DND-41 (cell line): ENCODE measurements at regions not wholly inside any gene's neighbourhood (a gene's known extent, or its start where the extent isn't known, plus 50 kb on each side); places are given as distances from the start of the nearest gene placed in this dataset.

Experiments
- ATAC-seq: fragments of 200-7000 bp; cut with Tn5 transposase; 3 replicates; pipeline ENCODE4 v1.9.1; 2021; ENCODE audit warnings: low read depth; ENCODE audit not compliant: insufficient read depth
- DNase-seq: peaks from one replicate; pipeline ENCODE4 v3.0.0-alpha.2; 2020
- H2AFZ ChIP-seq: 2 replicates; pipeline ENCODE4 v1.6.0; 2012; ENCODE audit warnings: low read depth, low read length
- H3K27ac ChIP-seq: 2 replicates; pipeline ENCODE4 v1.5.1; 2012; ENCODE audit warnings: low read length, inconsistent platforms
- H3K27me3 ChIP-seq: fragments of 200-600 bp; sonication (generic); 2 replicates; pipeline ENCODE4 v1.6.0; 2012; ENCODE audit warnings: low read length, mild to moderate bottlenecking, inconsistent platforms; ENCODE audit not compliant: insufficient read depth, poor library complexity
- H3K36me3 ChIP-seq: 2 replicates; pipeline ENCODE4 v1.5.1; 2012; ENCODE audit warnings: low read length, inconsistent platforms; ENCODE audit not compliant: insufficient read depth
- H3K4me1 ChIP-seq: 2 replicates; pipeline ENCODE4 v1.5.1; 2012; ENCODE audit warnings: mild to moderate bottlenecking, low read length; ENCODE audit not compliant: insufficient read depth
- H3K4me2 ChIP-seq: 2 replicates; pipeline ENCODE4 v1.6.0; 2012; ENCODE audit warnings: mild to moderate bottlenecking, moderate library complexity, low read length, inconsistent platforms; ENCODE audit not compliant: insufficient read depth
- H3K4me3 ChIP-seq, 2 experiments: fragments of 200-600 bp in 1 of 2; shearing (Covaris generic) in 1 of 2; 2 replicates each; pipeline ENCODE4 v1.5.1; 2012 to 2016; ENCODE audit warnings: inconsistent platforms in 2 of 2, low read length in 2 of 2, mild to moderate bottlenecking in 2 of 2, low read depth in 1 of 2, moderate library complexity in 1 of 2
- H3K79me2 ChIP-seq: 2 replicates; pipeline ENCODE4 v1.6.0; 2012; ENCODE audit warnings: low read length, inconsistent platforms; ENCODE audit not compliant: insufficient read depth
- H3K9ac ChIP-seq: 2 replicates; pipeline ENCODE4 v1.6.0; 2012; ENCODE audit warnings: low read depth, mild to moderate bottlenecking, inconsistent platforms, low read length, moderate library complexity
- H3K9me3 ChIP-seq: 2 replicates; pipeline ENCODE4 v1.5.1; 2012; ENCODE audit warnings: low read length, moderate library complexity, mild to moderate bottlenecking, inconsistent platforms; ENCODE audit not compliant: insufficient read depth, severe bottlenecking
- H4K20me1 ChIP-seq: 2 replicates; pipeline ENCODE4 v1.6.0; 2012; ENCODE audit warnings: low read length; ENCODE audit not compliant: insufficient read depth
- EZH2 ChIP-seq: IDR thresholded peaks from 3 replicates; pipeline ENCODE4 v1.6.1; 2012; ENCODE audit warnings: borderline replicate concordance, low read depth, mild to moderate bottlenecking, moderate library complexity, low read length, inconsistent platforms; ENCODE audit not compliant: severe bottlenecking
- TF ChIP-seq, protein P1 (sequence below): IDR thresholded peaks from 2 replicates; pipeline ENCODE4 v1.5.1; 2012; ENCODE audit warnings: borderline replicate concordance, low read length, moderate library complexity, mild to moderate bottlenecking; ENCODE audit not compliant: poor library complexity, severe bottlenecking; ENCODE audit errors: extremely low read depth

DNA sequence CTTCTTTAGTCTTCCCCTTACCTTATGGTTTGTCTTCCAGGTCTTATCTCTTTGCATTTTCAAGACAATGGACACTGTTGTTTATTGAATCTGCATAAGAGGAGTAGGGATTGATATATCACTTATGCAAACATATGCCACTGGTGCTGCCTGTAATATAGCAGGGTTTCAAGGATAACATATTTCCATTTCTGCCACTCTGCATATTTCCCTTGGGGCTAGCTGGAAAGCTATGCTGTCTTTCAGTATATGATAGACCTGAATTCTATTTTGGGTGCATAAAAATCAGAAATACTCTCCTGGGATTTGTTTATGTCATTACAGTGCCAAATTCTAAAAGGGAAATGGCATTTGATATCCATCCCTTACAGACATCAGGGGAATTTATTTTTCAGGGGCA, 400.2 kb downstream of the TLR4 start:
- no peak for TF ChIP-seq EZH2
- TF ChIP-seq, protein P1, sequence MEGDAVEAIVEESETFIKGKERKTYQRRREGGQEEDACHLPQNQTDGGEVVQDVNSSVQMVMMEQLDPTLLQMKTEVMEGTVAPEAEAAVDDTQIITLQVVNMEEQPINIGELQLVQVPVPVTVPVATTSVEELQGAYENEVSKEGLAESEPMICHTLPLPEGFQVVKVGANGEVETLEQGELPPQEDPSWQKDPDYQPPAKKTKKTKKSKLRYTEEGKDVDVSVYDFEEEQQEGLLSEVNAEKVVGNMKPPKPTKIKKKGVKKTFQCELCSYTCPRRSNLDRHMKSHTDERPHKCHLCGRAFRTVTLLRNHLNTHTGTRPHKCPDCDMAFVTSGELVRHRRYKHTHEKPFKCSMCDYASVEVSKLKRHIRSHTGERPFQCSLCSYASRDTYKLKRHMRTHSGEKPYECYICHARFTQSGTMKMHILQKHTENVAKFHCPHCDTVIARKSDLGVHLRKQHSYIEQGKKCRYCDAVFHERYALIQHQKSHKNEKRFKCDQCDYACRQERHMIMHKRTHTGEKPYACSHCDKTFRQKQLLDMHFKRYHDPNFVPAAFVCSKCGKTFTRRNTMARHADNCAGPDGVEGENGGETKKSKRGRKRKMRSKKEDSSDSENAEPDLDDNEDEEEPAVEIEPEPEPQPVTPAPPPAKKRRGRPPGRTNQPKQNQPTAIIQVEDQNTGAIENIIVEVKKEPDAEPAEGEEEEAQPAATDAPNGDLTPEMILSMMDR, result no peak

DNA sequence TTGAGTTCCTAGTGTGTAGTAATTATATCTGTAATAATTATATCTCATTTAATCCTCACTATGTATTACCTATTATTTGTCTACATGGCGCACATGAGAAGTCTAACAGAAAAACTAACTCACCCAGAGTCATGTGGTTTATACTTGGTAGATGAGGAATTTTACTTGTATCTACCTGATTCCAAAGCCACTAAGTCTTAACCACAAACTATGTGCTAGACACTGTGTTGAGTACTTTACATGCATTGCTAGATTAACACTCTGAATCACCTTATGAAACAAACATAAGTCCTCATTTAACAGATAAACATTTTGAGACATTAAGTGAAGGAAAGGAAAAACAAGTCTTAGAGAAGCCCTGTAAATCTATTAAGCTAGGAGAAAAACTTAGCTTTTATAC, 404.8 kb downstream of the TLR4 start:
- no peaks in the 10 kb centered on the region for H3K27me3 ChIP-seq
- H3K79me2 ChIP-seq, result no peaks in the 10 kb centered on the region
- no peaks in the 10 kb centered on the region for H3K4me1 ChIP-seq
- DNase-seq (no peak), ATAC-seq (no peak)
- no peak overlapping the region for H3K9ac ChIP-seq
- no peak for TF ChIP-seq EZH2
- TF ChIP-seq, protein P1, result no peak
- no peak overlapping the region for H3K27ac ChIP-seq
- H3K4me2 ChIP-seq, result no peak overlapping the region
- H2AFZ ChIP-seq, result no peak overlapping the region
- no peak overlapping the region for H3K4me3 ChIP-seq
- H3K9me3 ChIP-seq, result no peaks in the 10 kb centered on the region
- H3K36me3 ChIP-seq, result no peaks in the 10 kb centered on the region
- no peaks in the 10 kb centered on the region for H4K20me1 ChIP-seq

More for the DNA sequence above, 400.2 kb downstream of the TLR4 start:
- no peak overlapping the region for H3K4me3 ChIP-seq
- H3K4me2 ChIP-seq, result no peak overlapping the region
- no peak overlapping the region for H3K27ac ChIP-seq
- H4K20me1 ChIP-seq, result no peaks in the 10 kb centered on the region
- no peaks in the 10 kb centered on the region for H3K27me3 ChIP-seq
- no peak overlapping the region for H2AFZ ChIP-seq
- DNase-seq, result no peak
- no peaks in the 10 kb centered on the region for H3K4me1 ChIP-seq
- no peak for ATAC-seq
- H3K79me2 ChIP-seq, result no peaks in the 10 kb centered on the region
- no peak overlapping the region for H3K9ac ChIP-seq
- H3K36me3 ChIP-seq, result no peaks in the 10 kb centered on the region
- H3K9me3 ChIP-seq, result no peaks in the 10 kb centered on the region

DNA sequence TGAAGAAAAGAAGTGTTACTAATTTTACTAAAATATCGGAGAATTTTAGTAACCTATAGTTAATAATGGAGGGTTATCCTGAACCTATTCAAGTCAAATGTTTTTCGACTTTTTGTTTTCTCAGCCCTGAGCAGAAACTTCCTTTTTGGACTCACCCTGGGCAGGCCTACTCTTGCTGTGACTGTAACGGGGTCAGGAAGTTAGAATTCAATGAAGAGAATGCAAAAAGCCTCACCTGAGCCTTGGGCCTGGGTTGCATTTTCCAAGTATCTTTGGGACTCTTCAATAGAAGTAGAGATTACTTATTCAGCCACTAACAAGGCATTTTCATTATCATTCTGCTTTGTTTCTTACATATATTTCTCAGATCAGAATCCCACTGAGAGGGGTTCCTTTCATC, 405.3 kb downstream of the TLR4 start:
- H3K4me3 ChIP-seq, result no peak overlapping the region
- no peaks in the 10 kb centered on the region for H3K9me3 ChIP-seq
- H3K4me2 ChIP-seq, result no peak overlapping the region
- DNase-seq, result no peak
- H4K20me1 ChIP-seq, result no peaks in the 10 kb centered on the region
- H2AFZ ChIP-seq, result no peak overlapping the region
- no peaks in the 10 kb centered on the region for H3K27me3 ChIP-seq
- H3K79me2 ChIP-seq, result no peaks in the 10 kb centered on the region
- H3K36me3 ChIP-seq, result no peaks in the 10 kb centered on the region
- TF ChIP-seq EZH2, result no peak
- TF ChIP-seq, protein P1, result no peak
- H3K4me1 ChIP-seq, result no peaks in the 10 kb centered on the region
- H3K9ac ChIP-seq, result no peak overlapping the region
- no peak overlapping the region for H3K27ac ChIP-seq
- ATAC-seq, result no peak

DNA sequence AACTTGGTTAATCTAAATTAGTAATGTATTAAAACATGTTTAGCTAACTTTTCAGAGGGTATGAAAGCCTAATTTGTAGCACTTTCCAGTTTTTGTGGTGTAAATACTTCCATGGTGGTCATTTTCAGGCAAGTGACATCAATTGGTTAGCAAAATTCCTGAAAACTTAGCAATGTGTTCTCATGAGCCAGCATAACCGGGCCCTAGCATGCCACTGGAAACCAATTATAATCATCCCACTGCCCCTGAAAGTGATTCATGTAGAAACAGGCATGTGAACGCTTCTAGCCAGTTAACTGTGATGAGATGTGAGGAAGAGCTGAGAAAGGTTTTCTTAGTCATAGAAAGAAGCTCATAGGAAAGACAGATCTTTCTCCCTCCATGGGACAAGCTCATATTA, 417.2 kb downstream of the TLR4 start:
- no peak overlapping the region for H3K4me2 ChIP-seq
- DNase-seq (no peak), ATAC-seq (no peak)
- no peaks in the 10 kb centered on the region for H3K79me2 ChIP-seq
- H3K36me3 ChIP-seq, result no peaks in the 10 kb centered on the region
- H3K4me3 ChIP-seq, result no peak overlapping the region
- no peaks in the 10 kb centered on the region for H3K9me3 ChIP-seq
- no peaks in the 10 kb centered on the region for H4K20me1 ChIP-seq
- H2AFZ ChIP-seq, result no peak overlapping the region
- H3K27me3 ChIP-seq, result no peaks in the 10 kb centered on the region
- H3K27ac ChIP-seq, result no peak overlapping the region
- TF ChIP-seq EZH2, result no peak
- TF ChIP-seq, protein P1, result no peak
- H3K9ac ChIP-seq, result no peak overlapping the region
- no peaks in the 10 kb centered on the region for H3K4me1 ChIP-seq
